HG02610 (cell line): ENCODE measurements at regions not wholly inside any gene's neighbourhood (a gene's known extent, or its start where the extent isn't known, plus 50 kb on each side); places are given as distances from the start of the nearest gene placed in this dataset.

Experiments
- ATAC-seq: cut with Tn5 transposase; IDR thresholded peaks from one replicate; pipeline ENCODE4 v1.9.1; 2021; ENCODE audit warnings: mild to moderate bottlenecking, moderate library complexity; ENCODE audit not compliant: unreplicated experiment

- no peak for ATAC-seq
These were observed 76.7 kb upstream of the SATB1 start for GRCh38 chr3:18501679-18502343.

DNA sequence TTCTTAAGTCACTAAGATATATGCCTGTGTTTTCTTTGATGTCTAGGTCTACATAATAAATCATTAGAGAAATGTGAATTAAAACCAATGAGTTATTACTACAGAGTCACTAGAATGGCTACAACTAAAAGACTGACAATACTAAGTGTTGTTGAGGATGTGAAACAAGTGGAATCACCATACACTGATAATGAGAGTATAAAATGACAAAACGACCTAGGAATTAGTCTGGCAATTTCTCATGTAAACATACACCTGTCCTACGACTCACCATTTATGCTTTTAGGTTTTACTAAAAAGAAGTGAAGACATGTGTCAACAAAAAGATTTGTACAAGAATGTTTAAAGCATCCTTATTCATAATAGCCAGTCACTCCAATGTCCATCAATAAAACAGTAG is 75.2 kb upstream of the SATB1 start:
- no peak for ATAC-seq

GRCh38 chr3:18499301-18499700 is 74.2 kb upstream of the SATB1 start:
- ATAC-seq = peak; percentile 90

GRCh38 chr3:18494251-18494650 is 69.1 kb upstream of the SATB1 start:
- ATAC-seq = no peak

GRCh38 chr3:18489939-18490338 is 64.8 kb upstream of the SATB1 start:
- ATAC-seq = no peak

DNA sequence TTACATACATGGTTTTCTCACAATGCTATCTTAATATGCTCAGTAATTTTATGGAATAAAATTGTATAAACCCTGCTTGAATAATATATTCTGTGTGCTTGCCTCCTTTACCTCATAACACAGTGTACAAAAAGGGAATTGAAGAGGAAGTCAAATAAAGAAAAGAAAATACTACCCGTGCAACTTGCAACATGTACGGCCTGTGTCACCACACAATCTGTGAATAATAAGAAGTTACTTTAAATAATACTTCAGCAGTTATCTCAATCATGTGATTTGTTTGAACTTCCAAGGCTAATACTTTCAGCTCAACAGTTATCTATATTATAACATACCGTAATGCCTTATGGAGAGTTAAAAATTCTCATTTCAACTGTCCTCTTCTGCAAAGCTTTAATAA is 58.1 kb upstream of the SATB1 start:
- no peak for ATAC-seq

DNA sequence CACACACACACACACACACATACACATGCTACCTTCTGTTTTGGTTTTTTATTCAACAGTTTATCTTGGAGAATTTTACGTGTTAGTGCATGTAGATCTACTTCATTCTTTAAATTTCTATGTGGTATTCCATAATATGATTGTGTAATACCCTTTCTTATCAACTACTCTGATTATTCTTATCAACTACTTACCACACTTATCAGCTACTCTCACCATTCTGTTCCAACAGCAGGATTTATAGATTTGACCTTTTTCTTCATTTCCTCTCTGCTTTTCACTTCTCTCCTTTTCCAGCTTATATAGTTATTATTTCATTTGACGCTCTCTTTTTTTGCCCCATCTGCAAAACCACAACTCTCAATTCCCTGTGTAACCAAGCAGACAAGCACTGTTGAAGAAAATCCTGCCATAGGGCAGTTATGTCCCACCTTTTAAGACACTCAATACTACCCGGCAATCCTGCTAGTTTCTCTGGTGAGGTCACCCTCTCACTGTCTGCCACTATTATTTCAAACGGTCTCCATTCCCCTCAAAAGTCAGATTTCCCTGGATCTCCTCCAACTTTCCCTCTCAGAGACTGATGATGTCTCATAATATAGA is 56.9 kb upstream of the SATB1 start:
- no peak for ATAC-seq

GRCh38 chr3:18477620-18478019 is 52.5 kb upstream of the SATB1 start:
- ATAC-seq = no peak
